ENCODE measurements at regions not wholly inside any gene's neighbourhood (a gene's known extent, or its start where the extent isn't known, plus 50 kb on each side); places are given as distances from the start of the nearest gene placed in this dataset.

GRCh38 chr14:55754471-55754870, 174.5 kb downstream of the KTN1 start:
- H3K36me3 ChIP-seq (ENCODE audit: control insufficient read depth in 2 of 2, extremely low read depth in 1 of 2, insufficient read depth in 2 of 2, low read length in 2 of 2) = no peaks in the 10 kb centered on the region
- DNase-seq (ENCODE audit: low read depth, low spot score) = no peak
- H3K4me1 ChIP-seq (ENCODE audit: control insufficient read depth, extremely low read depth, insufficient read depth, low read length) = peaks cover 10% of the 10 kb centered on the region
- CTCF ChIA-PET = interaction anchor here (1.1 to 1.9 kb wide), 3 partner anchors 23 to 316 kb away, joined by 3 to 5 read pairs (median 4); no protein-coding TSS in a partner anchor
- H3K9me1 ChIP-seq (replicated peaks; ENCODE audit: control insufficient read depth, extremely low read depth, insufficient read depth, low read length) = no peaks in the 10 kb centered on the region
- no peaks in the 10 kb centered on the region for H3K79me2 ChIP-seq (ENCODE audit: control insufficient read depth, insufficient read depth, low read length)
- no TSS peak for BruUV-seq (replicated peaks)
- H3K4me3 ChIP-seq (replicated peaks in 1 of 3; ENCODE audit: insufficient read depth in 1 of 3, low read depth in 1 of 3, low read length in 3 of 3) = no peak overlapping the region
- H3K27me3 ChIP-seq (ENCODE audit: control insufficient read depth in 2 of 2, insufficient read depth in 2 of 2, low read length in 2 of 2) = no peaks in the 10 kb centered on the region
- no peak overlapping the region for H3K9ac ChIP-seq (replicated peaks; ENCODE audit: extremely low read depth, insufficient read depth, low read length)
- no peak overlapping the region for H3K27ac ChIP-seq (ENCODE audit: insufficient read depth, low read depth, low read length)
- H2AFZ ChIP-seq (ENCODE audit: low read depth, low read length) = no peak overlapping the region
- dilution Hi-C loops (cut with MboI; ENCODE audit: extremely low pct_ligation_motif_present, low sequenced_read_pairs) (no loop called here), intact Hi-C loops (cut with micrococcal nuclease) (loop anchor here (5.0 kb wide), 1 partner anchor 38 kb away; no protein-coding TSS in a partner anchor)
- no peak for FAIRE-seq
- H3K4me2 ChIP-seq (ENCODE audit: insufficient read depth, low read length) = no peak overlapping the region
- POLR2A ChIA-PET = no interaction called here
- H4K20me1 ChIP-seq (replicated peaks; ENCODE audit: control insufficient read depth, extremely low read depth, insufficient read depth, low read length) = no peaks in the 10 kb centered on the region
- TF ChIP-seq MYC (IDR thresholded peaks at IDR 0.05; ENCODE audit: low read depth, low read length) (no peak), JUN (IDR thresholded peaks at IDR 0.05; ENCODE audit: borderline replicate concordance, insufficient read depth, insufficient read length, low read depth) (no peak), POLR2A (IDR thresholded peaks at IDR 0.05; ENCODE audit: low read depth, low read length) (no peak), FOS (IDR thresholded peaks at IDR 0.05; ENCODE audit: borderline replicate concordance, insufficient read depth, low read length) (no peak), POLR2AphosphoS5 (IDR thresholded peaks at IDR 0.05; ENCODE audit: insufficient read depth, low read depth, low read length) (no peak), EZH2 (IDR thresholded peaks at IDR 0.05; ENCODE audit: borderline replicate concordance, low read depth, low read length, severe bottlenecking) (no peak)
- TF ChIP-seq, protein P1, sequence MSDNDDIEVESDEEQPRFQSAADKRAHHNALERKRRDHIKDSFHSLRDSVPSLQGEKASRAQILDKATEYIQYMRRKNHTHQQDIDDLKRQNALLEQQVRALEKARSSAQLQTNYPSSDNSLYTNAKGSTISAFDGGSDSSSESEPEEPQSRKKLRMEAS (IDR thresholded peaks at IDR 0.05; ENCODE audit: insufficient read depth, insufficient read length) = no peak
- H3K9me3 ChIP-seq (replicated peaks; ENCODE audit: control insufficient read depth, insufficient read depth, low read length) = no peaks in the 10 kb centered on the region

- H3K4me3 ChIP-seq (replicated peaks in 1 of 3; ENCODE audit: insufficient read depth in 1 of 3, low read depth in 1 of 3, low read length in 3 of 3) = no peak overlapping the region
- DNase-seq (ENCODE audit: low read depth, low spot score) = no peak
- H3K27ac ChIP-seq (ENCODE audit: insufficient read depth, low read depth, low read length) = no peak overlapping the region
- H3K9me1 ChIP-seq (replicated peaks; ENCODE audit: control insufficient read depth, extremely low read depth, insufficient read depth, low read length) = no peaks in the 10 kb centered on the region
- no peaks in the 10 kb centered on the region for H3K27me3 ChIP-seq (ENCODE audit: control insufficient read depth in 2 of 2, insufficient read depth in 2 of 2, low read length in 2 of 2)
- TF ChIP-seq, protein P1 (IDR thresholded peaks at IDR 0.05; ENCODE audit: insufficient read depth, insufficient read length) = no peak
- TF ChIP-seq MYC (IDR thresholded peaks at IDR 0.05; ENCODE audit: low read depth, low read length) = no peak
- no peak for TF ChIP-seq POLR2A (IDR thresholded peaks at IDR 0.05; ENCODE audit: low read depth, low read length)
- TF ChIP-seq, protein P2, sequence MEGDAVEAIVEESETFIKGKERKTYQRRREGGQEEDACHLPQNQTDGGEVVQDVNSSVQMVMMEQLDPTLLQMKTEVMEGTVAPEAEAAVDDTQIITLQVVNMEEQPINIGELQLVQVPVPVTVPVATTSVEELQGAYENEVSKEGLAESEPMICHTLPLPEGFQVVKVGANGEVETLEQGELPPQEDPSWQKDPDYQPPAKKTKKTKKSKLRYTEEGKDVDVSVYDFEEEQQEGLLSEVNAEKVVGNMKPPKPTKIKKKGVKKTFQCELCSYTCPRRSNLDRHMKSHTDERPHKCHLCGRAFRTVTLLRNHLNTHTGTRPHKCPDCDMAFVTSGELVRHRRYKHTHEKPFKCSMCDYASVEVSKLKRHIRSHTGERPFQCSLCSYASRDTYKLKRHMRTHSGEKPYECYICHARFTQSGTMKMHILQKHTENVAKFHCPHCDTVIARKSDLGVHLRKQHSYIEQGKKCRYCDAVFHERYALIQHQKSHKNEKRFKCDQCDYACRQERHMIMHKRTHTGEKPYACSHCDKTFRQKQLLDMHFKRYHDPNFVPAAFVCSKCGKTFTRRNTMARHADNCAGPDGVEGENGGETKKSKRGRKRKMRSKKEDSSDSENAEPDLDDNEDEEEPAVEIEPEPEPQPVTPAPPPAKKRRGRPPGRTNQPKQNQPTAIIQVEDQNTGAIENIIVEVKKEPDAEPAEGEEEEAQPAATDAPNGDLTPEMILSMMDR (IDR thresholded peaks at IDR 0.05; ENCODE audit: extremely low read depth in 1 of 2, insufficient read depth in 1 of 2, low read depth in 1 of 2, low read length in 2 of 2) = no peak
- no peaks in the 10 kb centered on the region for H3K36me3 ChIP-seq (ENCODE audit: control insufficient read depth in 2 of 2, extremely low read depth in 1 of 2, insufficient read depth in 2 of 2, low read length in 2 of 2)
- no TSS peak for BruUV-seq (replicated peaks)
- intact Hi-C loops (cut with micrococcal nuclease) = loop anchor here (5.0 kb wide), 1 partner anchor 37 kb away; no protein-coding TSS in a partner anchor
- H3K79me2 ChIP-seq (ENCODE audit: control insufficient read depth, insufficient read depth, low read length) = no peaks in the 10 kb centered on the region
- FAIRE-seq = no peak
- H3K4me1 ChIP-seq (ENCODE audit: control insufficient read depth, extremely low read depth, insufficient read depth, low read length) = peaks cover 10% of the 10 kb centered on the region
- H3K9ac ChIP-seq (replicated peaks; ENCODE audit: extremely low read depth, insufficient read depth, low read length) = no peak overlapping the region
- POLR2A ChIA-PET = no interaction called here
- H3K9me3 ChIP-seq (replicated peaks; ENCODE audit: control insufficient read depth, insufficient read depth, low read length) = no peaks in the 10 kb centered on the region
- dilution Hi-C loops (cut with MboI; ENCODE audit: extremely low pct_ligation_motif_present, low sequenced_read_pairs) = no loop called here
- H4K20me1 ChIP-seq (replicated peaks; ENCODE audit: control insufficient read depth, extremely low read depth, insufficient read depth, low read length) = no peaks in the 10 kb centered on the region
- no peak overlapping the region for H2AFZ ChIP-seq (ENCODE audit: low read depth, low read length)
- CTCF ChIA-PET = interaction anchor here (1.1 to 1.9 kb wide), 3 partner anchors 23 to 317 kb away, joined by 3 to 5 read pairs (median 4); no protein-coding TSS in a partner anchor
- no peak overlapping the region for H3K4me2 ChIP-seq (ENCODE audit: insufficient read depth, low read length)
Observed at GRCh38 chr14:55754871-55755270, 174.9 kb downstream of the KTN1 start.
